Uterus (tissue), 2 donors: ENCODE measurements at regions not wholly inside any gene's neighbourhood (a gene's known extent, or its start where the extent isn't known, plus 50 kb on each side); places are given as distances from the start of the nearest gene placed in this dataset.

Source experiments
- CTCF ChIP-seq, 4 experiments: fragments of 200-600 bp in 2 of 4; fragments of 450-650 bp in 2 of 4; sonication (generic) in 2 of 4; IDR thresholded peaks; one replicate each; pipeline ENCODE4 v1.5.1; 2016 to 2019; ENCODE audit warnings: antibody characterized with exemption in 4 of 4, mild to moderate bottlenecking in 2 of 4, moderate library complexity in 1 of 4
- POLR2A ChIP-seq, 2 donors: fragments of 450-650 bp; IDR thresholded peaks; one replicate each; pipeline ENCODE4 v1.6.1; 2016; ENCODE audit warnings: antibody characterized with exemption in 2 of 2, mild to moderate bottlenecking in 1 of 2, moderate library complexity in 1 of 2

- TF ChIP-seq CTCF (IDR thresholded peaks at IDR 0.05) (no peak), POLR2A (IDR thresholded peaks at IDR 0.05) (no peak)
Observed at GRCh38 chr4:24380957-24381665, 203.2 kb downstream of the DHX15 start.
